HG03196 (cell line): ENCODE measurements at regions not wholly inside any gene's neighbourhood (a gene's known extent, or its start where the extent isn't known, plus 50 kb on each side); places are given as distances from the start of the nearest gene placed in this dataset.
"Not testable (repeated sequence)": the region's sequence is repeated elsewhere in the genome, so short reads cannot be mapped to it uniquely, and the experiment has no call there.

Source experiments
- ATAC-seq: cut with Tn5 transposase; IDR thresholded peaks from one replicate; pipeline ENCODE4 v1.9.1; 2021; ENCODE audit not compliant: unreplicated experiment

DNA sequence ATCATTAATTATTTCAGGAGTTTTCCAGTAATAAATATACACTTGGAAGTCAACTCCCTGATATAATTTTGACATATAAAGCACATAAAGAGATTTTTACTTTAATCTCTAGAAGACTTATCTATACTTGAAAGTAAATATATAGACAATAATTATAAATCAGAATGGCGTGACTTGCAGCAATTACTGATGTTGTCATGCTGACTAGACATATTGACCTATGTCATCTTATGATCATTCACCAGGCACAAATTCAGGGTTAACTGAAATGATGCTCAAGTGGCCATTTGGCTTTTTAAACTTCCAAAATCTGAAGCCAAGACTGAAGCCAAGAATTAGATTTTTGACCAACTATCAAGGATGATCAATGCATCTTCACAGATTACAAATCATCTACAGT lies 192.2 kb downstream of the MCHR2 start:
- ATAC-seq = no peak

DNA sequence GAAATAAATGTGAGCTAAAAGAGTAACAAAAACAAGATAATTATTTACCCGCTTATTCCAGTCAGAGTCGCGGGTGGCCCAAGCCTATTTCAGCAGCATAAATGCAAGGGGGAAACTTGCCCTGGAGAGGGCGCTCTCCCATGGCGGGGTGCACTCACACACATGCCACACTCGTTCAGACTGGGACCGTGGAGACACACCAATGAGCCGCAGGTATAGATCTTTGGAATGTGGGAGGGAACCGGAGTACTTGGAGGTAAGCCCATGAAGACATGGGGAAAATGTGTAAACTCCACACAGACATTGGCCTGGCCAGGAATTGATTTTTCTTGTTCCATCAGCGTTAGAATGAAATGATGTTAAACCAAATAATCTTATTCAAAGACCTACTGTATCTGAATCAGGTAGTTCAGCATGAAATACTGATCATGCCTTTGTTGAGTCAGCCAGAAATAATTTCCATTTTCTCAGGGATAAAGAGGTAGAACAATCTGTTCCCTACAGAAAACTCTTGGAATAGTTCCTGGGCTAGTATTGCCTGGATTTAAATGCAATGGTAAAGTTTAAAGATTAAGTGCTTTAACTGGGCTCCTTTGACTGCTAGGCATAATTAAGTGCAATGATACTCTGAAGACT lies 191.5 kb downstream of the MCHR2 start:
- ATAC-seq = no peak

DNA sequence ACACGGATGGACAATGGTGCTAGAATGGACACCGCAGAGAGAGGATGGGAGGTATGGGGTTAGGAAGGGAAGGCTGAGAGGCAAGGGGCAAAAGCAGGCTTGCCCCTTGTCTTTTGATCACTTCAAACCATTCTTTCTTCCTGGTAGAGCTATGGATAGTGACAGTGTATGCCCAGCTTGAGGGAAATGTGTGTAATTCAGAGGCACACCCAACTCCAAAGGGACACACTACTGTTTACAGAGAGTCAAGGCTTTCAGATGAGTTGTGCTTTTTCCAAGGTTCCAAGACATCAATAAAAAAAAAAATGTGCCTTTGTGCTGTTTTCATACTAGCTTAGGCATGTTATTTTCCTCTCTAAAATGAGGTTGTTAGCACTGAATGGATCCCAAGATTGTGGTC lies 185.0 kb downstream of the MCHR2 start:
- ATAC-seq = no peak

DNA sequence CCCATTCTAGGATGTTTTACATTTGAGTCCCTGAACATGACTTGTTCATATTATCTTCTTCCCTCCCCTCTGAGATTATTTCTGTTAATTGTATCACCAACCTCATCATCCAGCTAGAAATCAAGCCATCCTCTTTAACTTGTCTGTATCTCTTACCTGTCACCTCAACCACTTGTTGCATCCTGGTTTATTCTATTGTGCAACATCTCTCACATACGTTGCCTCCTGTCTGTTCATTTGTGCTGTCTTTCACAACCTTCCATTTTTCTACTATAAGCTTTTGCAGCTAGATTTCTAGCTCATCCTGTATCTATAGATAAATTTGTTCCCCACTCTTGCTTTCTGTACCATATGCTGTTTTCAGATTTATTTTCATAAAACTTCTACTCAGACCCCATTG lies 183.7 kb downstream of the MCHR2 start:
- ATAC-seq = no peak

DNA sequence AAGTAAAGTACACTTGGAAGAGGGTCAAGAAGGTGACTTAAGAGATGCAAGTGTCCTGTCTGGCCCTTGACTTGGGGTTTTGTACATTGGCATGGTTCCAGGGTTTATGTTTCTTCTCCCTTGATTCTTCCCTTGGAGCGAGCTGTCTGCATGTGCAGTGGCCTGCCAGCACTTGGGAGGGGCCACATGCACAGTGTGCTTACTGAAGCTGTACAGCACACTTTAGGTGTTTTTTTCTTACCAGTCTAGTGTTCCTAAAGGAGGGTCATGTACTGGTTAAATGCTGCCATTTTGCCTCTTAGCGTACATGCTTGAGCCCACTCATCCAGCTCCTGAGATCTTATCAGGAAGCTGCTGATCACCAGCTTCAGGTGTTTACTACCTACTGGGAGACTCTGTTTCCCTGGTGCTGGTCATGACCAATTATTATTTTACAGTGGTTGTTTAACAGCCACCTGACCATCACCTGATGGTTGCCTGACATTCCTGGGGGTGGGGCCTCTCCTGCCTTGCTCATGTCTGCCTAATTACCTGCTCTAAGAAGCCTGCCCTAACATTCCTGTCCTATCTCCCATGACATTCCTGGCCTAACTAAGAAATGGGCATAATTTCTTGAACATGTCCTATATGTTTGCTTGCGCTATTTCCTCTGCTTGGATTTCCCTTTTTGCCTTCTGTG lies 182.9 kb downstream of the MCHR2 start:
- ATAC-seq = no peak

DNA sequence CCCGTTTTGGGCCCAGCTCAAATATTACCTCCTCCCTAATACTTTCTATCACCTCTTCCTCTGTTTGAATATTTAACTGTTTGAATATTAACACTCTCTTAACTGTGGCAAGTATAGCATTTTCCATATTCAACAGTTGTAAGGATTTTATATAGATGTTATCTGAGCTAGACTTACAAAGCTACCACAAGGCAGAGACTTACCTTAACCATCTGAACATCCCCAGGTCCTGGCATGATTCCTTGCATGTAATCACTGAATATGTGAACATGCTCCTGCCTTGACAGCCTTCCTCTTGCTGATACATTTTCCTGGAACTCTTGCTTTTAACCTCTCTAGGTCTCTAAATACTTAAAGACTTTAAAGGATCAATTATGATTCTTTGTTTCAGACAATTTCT lies 182.4 kb downstream of the MCHR2 start:
- no peak for ATAC-seq

DNA sequence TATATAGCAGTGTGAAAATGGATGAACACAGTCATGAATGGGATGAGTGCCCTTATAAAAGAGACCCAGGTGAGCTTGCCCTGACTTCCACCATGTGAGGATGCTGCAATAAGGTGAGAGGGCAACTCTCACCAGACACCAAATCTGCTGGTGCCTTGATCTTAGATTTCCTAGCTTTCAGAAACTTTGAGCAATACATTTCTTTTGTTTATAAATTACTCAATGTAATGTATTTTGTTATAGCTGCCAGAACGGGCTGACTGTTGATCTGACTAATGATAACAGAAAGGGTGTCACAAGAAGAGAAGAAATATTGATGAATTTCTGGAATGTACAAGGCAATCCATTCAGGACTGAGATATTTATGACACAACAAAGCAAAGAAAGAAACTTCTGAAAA lies 180.5 kb downstream of the MCHR2 start:
- no peak for ATAC-seq

DNA sequence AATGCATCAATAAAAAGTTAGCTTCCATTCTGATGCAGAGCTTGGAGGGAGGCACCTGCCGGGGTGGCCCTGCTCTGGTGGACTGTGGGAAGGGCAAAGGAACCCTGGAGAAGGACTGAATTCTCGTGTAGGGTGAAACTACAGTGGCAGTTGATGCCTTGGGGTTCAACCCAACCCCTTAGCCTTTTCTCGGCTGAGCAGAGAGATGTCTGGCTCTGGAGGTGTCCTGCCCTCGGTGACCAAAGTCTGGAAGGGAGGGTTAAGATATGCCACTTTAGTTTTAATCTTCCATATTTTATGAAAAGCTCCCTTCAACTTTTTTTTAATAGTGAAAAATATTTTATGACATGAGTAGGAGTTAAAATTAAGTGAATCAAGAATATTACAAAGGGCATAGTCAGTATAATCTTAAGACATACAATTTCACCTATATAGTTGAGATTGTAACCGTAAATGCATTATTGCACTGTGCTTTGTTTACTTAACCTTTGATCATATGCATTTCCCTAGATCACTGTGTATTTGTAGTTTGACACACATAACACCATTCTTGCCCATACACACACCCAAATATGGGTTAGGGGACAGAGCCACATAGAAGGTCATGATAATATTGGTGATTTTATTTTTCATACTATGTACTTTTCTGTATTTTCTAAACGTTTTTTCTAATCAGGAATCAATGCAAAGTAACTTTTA lies 179.6 kb downstream of the MCHR2 start:
- ATAC-seq = no peak

DNA sequence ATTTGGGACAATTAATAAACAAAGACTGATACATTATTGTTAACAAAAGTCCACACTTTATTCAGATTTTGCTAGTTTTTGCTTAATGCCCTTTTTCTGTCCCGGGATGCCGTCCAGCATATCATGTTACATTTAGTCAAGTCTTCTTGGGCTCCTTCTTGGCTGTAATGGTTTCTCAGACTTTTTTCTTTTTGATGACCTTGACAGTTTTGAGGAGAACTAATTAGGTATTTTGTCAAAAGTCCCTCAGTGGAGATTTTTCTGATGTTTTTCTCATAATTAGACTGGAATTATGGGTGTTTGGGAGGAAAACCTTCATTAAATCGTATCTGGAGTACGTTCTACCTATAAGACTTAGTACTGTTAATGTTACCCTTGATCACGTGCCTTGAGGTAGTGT lies 177.2 kb downstream of the MCHR2 start:
- ATAC-seq = no peak

DNA sequence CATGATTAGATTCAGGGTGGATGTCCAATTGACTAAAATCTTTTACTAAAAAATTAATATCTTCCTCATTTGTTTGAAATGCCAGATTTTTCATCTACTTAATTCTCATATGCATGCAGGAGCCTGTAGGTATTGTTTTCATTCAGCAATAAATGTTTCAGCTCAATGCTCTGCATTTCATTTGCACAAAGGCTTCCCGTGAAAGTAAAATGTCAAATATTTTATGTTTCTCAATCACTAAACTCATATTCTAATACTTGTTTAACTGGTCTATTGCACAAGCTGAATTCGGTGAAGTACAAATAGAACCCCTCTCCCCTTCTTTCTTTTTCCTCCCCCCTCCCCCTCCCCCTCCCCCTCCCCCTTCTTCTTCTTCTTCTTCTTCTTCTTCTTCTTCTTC lies 175.9 kb downstream of the MCHR2 start:
- ATAC-seq = no peak

DNA sequence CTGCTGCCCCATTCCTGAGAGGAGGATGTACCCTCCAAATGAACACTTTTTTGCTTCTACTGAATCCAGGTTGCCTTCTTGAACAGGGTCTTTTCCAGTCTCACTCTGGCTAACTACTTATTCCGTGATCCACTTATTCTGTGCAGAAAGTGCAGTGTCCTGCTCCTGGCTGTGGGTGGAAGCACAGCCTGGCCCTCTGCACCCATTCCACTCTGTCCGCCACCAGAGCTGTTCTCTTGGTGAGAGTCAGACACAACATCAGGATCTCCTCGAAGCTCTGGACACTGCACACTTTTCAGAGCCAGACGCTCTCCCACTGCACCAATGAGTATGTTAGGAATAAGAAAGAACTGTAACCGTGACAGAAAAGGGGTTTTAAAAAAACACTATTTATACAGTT lies 174.2 kb downstream of the MCHR2 start:
- ATAC-seq = no peak

DNA sequence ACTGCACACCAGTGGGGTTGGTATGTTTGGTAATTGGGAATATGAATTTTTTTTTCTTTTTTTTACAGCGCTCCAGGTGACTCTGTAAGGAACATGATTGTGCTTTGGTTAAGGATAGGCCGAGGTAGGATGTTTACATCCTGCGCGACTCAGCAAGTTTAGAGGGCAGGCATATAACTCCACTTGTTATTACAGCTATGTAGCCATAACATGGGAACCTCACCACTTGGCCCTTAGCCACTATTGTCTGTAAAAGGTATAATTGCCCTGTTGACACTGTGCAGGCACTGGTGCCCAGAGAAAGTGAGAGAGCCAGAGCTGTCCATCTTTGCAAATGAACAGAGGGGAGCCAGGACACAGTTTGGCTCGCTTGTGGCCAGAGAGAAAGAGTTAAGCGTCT lies 172.9 kb downstream of the MCHR2 start:
- ATAC-seq = no peak

DNA sequence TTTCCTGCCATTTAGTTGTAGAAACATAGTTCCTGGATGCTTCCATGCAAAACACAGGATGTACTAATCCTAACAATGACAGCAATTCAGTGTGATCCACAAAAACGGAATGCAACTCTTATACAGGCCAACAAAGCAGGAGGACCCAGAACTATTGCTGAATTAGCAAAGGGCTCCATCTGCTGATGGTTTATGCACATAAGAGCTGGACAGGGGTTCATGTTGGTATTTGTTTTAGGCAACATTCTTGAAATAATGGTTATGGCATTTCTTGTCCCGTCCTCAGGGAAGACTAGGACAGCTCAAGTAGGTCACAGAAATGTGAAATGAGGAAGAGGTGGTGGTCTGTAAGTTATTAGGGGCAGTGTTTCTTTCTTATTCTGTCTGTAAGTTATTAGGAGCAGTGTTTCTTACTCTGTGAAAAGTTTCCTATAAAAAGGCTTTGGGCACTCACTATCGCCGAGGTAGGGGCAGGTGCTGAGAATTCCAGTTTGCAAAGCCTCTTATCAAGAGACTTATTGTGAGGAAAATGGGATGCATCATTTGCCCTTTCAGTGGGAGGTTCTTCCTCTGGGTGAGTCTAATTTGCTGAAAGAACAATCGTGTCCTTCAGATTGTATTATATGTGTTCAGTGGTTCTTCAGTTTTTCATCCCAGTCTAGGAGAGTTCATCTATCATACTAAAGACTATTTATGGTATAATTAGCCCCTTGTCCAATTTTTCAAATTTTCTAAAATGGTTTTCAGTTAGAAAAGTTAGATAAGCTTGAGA lies 171.1 kb downstream of the MCHR2 start:
- ATAC-seq = no peak

DNA sequence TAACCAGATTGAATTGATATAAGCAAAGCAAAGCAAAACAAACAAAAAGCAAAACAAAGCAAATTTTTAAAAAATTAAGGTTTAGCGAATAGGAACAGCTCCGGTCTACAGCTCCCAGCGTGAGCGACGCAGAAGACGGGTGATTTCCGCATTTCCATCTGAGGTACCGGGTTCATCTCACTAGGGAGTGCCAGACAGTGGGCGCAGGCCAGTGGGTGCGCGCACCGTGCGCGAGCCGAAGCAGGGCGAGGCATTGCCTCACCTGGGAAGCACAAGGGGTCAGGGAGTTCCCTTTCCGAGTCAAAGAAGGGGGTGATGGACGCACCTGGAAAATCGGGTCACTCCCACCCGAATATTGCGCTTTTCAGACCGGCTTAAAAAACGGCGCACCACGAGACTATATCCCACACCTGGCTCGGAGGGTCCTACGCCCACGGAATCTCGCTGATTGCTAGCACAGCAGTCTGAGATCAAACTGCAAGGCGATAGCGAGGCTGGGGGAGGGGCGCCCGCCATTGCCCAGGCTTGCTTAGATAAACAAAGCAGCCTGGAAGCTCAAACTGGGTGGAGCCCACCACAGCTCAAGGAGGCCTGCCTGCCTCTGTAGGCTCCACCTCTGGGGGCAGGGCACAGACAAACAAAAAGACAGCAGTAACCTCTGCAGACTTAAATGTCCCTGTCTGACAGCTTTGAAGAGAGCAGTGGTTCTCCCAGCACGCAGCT lies 170.3 kb downstream of the MCHR2 start:
- not testable (repeated sequence) for ATAC-seq

DNA sequence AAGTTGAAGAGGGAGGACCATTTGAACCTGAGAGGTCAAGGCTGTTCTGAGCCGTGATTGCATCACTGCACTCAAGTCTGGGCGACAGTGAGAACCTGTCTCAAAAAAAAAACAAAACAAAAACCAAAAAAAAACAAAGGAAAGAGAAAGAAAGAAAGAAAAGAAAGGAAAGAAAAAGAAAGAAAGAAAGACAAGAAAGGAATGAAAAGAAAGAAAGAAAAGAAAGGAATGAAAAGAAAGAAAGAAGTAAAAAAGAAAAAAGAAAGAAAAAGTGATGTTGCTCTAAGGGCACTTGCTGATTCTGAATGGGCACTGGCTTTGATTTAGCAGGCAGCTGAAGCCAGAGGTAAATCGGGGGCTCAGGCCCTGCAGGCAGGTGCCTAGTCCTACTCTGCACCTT lies 161.0 kb downstream of the MCHR2 start:
- no peak for ATAC-seq

DNA sequence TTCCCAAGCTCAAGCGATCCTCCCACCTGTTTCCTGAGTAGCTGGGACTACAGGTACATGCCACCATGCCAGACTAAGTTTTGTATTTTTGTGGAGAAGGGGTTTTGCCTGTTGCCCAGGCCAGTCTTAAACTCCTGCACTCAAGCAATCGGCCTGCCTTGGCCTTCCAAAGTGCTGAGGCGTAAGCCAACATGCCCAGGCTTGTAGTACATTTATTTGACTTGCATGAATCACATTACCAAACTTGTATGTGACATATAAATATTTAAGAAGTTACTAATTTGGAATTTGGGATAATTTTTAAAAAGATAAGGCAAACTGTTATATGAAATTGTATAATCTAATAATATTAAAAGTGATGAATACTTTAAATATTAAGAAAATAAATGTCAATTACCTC lies 157.6 kb downstream of the MCHR2 start:
- no peak for ATAC-seq

DNA sequence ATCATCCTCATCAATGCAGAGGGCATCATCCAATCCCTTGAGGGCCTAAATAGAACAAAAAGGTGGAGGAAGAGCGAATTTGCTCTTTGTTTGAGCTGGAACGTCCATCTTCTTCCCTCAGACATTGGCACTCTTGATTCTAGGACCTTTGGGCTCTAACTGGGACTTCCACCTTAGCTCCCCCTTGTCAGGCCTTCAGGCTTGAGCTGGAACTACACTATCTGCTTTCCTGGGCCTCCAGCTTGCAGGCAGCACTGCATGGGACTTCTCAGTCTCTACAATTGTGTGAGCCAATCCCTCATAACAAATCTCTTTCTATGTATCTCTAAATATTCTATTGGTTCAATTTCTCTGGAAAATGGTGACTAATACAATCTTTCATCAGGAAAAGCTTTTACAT lies 155.4 kb downstream of the MCHR2 start:
- ATAC-seq = no peak

DNA sequence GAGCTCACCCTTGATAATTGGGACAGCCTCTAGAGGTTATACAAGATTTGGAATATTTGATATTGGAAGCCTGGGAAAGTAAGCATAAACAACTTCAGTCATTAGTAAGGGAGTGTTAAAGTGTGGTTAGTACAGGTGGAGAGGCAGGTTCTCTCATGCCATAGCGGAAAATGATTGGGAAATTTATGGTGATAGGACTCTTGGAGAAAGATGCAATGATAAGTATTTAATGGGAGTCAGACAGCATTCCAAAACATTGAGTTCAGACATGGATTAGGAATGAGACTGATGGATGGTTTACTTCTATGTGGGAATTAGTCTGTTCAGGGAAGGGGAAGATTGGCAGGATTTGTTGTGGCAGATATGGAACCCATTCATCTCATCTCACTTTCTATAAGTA lies 152.7 kb downstream of the MCHR2 start:
- no peak for ATAC-seq

DNA sequence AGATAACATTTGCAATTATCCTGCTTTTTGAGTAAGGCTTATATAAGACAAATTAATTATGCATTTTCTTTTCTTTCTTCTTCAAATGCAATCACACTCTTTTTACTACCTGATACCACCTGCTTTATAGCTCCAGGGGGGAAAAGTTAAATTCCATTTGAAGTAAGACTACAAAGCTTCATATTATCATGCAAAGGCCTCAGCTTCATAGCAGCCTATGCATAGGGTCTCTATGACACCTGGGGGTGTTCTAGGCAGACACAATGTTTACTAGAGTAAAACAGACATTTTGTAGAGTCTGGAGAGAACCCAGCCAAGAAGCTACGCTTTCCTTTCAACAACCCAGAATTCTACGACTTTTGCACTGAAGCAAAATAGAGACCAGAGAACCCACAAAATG lies 148.0 kb downstream of the MCHR2 start:
- no peak for ATAC-seq

DNA sequence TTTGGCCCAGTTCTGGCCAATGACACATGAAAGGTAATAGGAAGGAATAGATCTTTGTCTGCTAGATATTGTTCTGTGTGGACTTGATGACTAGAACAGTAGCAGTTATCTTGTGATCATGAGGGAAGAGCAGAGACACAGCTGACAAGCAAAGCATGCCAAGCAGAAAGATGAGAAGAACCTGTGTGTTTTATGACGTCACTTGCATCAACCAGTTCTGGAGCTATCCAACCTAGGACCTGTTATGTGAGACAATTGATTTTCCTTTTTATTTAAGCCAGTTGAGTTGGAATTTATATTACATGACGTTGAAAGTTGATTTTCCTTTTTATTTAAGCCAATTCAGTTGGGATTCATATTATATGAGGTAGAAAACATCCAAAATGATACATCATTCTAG lies 143.2 kb downstream of the MCHR2 start:
- no peak for ATAC-seq

DNA sequence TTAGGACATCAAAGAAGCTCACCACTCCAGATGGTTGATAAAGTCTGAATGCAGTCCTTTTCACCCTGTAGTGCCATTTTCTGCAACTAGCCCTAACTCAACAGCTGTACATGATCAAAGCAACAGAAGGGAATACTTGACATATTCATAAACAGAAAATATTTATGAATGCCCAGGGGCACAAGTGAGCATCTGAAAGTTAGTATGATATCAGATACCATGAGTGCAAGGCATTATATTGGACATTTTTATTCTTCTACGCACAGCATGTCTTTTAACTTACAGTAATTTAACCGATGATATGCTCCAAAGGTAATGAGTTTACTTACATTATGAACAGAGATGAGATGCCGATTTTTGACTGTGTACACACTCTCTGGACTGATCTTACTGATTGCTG lies 142.0 kb downstream of the MCHR2 start:
- ATAC-seq = no peak
